ENCODE measurements at regions not wholly inside any gene's neighbourhood (a gene's known extent, or its start where the extent isn't known, plus 50 kb on each side); places are given as distances from the start of the nearest gene placed in this dataset.
"Not testable (repeated sequence)": the region's sequence is repeated elsewhere in the genome, so short reads cannot be mapped to it uniquely, and the experiment has no call there.

GRCh38 chr5:117604845-117605244, 1030.2 kb upstream of the SEMA6A start:
- DNase-seq = no peak

- DNase-seq = not testable (repeated sequence)
Observed at GRCh38 chr5:117599811-117600210, 1025.2 kb upstream of the SEMA6A start.

GRCh38 chr5:117594166-117594565, 1019.5 kb upstream of the SEMA6A start:
- DNase-seq = no peak

DNA sequence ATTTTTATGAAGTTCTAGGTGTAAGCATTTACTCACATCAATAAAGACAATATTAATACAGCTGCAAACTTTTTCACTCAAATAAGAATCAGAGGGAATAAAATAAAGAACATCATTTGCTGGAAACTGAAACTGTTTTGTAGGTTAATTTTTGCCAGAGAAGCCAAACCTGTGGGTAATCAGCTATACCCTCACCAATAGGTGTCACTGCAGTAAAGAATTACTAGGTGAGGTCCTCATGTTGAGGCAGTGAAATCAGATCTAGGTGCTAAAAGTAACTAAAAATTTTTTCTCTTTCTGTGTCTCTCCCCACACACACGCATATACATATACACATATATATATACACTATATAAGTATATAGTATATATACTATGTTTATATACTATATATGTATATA, 1016.3 kb upstream of the SEMA6A start:
- peak in 1 of 2 experiments; percentile 55 for DNase-seq

GRCh38 chr5:117588611-117589010, 1014.0 kb upstream of the SEMA6A start:
- no peak for DNase-seq

GRCh38 chr5:117587111-117587510, 1012.5 kb upstream of the SEMA6A start:
- DNase-seq = no peak

GRCh38 chr5:117568622-117569021, 994.0 kb upstream of the SEMA6A start:
- no peak for DNase-seq

DNA sequence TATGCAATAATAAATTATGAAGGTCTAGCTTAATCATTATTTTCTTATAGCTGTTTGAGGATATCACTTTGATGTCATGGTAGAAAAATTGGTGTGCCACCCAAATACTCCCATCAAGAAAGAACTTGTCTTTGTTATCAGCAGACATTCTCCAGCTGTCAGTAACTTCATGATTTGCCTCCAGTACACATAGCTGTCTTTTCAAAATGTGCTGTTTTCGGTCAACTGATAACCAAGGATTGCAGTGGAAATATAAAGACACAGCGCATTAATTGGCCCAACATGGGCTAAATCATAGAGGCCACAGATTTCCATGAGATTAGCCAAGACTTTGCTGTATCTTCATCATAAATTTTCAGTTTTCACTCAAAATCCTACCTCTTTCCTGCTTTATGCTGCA, 993.5 kb upstream of the SEMA6A start:
- DNase-seq = no peak

DNA sequence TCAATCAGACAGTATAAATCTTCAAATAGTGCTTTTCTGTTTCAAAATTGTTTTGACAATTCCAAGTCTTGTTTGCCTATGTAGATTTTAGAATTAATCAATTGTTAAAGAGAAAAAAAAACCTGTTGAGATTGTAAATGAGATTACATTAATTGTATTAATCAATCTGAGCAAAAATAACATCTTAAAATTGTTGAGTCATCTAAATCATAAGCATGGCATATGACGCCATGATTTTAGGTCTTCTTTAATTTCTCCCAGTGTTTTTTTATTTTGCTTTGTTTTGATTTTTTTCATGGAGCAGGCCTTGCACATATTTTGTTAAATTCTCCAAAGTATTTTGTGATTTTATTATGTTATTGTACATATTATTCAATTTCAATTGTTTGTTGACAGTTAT, 988.0 kb upstream of the SEMA6A start:
- no peak for DNase-seq

- no peak for DNase-seq
Observed at GRCh38 chr5:117561531-117561930, 986.9 kb upstream of the SEMA6A start.

DNA sequence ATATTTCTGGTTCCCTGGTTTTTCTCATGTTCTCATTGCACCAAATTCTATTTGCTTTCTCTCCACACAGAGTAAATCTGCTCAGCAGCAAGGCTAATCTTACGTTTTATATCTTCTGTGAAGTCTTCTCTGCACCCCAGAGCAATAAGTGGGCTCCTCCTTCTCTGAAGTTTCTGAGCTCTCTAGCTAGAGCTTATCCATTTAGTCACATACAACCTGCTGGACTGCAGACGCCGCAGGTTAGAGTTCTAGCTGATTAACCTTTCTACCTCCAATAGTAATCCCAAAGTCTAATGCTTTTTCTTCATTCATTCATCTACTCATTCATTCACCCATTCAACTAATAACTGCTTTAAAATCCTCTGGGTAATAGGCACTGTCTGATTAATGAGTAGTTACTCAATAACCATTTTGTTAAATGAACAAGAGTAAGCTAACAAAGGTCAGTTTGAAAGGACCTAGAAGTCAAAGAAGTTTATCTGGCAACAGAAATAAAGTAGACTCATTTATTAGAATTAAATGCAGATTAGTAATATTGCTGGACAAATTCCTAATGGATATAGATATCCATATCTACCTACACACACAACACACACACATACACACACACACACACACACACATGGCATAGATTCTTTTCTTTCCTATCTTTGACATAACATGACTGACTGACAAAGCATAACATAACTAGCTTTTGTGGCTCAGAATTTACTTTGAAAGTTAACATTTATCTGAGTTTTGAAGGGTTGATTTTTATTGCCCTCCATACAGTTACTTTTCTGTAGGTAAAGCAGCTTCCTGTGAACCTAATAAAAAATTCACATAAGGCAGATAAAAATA, 984.6 kb upstream of the SEMA6A start:
- DNase-seq = no peak

DNA sequence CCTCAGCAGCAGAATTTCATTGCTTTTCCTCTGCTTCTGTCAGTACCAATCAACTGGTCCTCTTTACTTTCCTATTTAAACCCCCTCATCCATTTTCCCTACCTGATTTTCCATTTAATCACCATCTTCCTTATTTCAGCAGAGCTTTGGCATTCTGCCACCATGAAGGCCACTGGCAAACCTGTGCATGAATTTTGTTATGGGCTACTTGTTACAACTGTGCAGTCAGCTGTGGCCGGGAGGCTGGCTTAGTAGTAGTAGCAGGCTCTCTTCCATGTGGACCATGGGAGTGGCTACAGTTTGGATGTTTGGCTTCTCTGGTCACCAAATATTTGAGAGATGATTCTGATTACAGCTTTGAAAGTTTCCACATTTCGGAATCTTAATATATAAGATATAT, 976.6 kb upstream of the SEMA6A start:
- no peak for DNase-seq

DNA sequence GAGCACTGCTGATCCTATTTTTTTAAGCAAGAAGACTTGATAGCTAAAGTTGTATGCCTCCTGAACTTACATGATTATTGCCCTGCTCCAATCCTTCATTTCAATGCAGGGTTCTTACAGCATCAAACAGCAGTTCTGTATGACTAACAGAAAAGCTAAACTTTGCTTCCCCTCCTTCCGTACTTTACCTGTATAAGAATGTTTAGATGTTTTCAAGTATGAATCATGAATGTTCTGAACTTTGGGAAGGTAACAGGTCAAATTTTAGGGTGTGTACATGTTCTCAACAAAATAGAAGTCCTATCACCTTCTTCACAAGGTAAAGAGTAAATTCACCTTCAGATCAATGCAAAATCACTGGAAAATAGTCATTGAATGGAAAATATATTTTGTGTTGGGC, 972.6 kb upstream of the SEMA6A start:
- no peak for DNase-seq

DNA sequence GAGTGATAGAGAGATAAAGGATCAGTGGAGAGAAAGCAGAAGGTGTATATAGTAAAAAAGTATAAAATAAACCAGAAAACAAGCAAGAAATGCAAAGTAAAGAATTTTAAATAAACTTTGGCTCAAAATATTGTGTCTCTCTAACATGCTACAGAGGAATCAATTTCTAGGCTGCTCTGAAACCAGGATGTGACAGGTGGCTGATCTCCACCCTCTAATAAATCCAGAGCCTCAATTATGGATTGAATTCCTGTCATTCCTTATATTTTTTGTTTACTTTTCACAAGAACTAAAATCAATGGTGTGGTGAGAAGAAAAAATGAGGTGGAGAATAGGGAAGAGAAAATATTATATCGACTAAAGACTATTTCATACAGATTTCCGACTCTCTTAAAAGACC, 965.1 kb upstream of the SEMA6A start:
- DNase-seq = peak in 1 of 2 experiments; percentile 0

- no peak for DNase-seq
Observed at GRCh38 chr5:117533792-117534191, 959.2 kb upstream of the SEMA6A start.

- not testable (repeated sequence) for DNase-seq
Observed at GRCh38 chr5:117533051-117533670, 958.5 kb upstream of the SEMA6A start.

- DNase-seq = no peak
Observed at GRCh38 chr5:117519957-117520500, 945.4 kb upstream of the SEMA6A start.

GRCh38 chr5:117504305-117504704, 929.7 kb upstream of the SEMA6A start:
- no peak for DNase-seq

DNA sequence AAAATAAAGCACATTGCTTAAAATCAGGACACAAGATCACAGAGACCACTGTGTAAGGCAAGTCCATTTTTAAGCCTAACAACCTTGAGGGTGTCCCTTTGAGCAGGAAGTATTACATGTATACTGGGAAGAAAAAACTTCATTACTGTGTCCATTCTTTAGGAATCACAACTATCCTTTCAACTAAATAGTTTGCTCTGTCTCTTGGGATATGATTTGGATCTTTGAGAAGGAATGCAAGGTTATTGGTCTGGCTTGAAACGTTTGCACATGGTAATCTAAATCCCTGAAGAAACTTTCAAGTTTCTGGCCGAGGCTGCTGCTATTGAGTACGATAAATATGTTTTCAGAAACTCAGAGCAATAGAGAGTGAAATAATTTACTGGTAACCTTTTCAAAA, 923.0 kb upstream of the SEMA6A start:
- no peak for DNase-seq

- no peak for DNase-seq
Observed at GRCh38 chr5:117496801-117497200, 922.2 kb upstream of the SEMA6A start.

- no peak for DNase-seq
Observed at GRCh38 chr5:117494188-117494587, 919.6 kb upstream of the SEMA6A start.

- DNase-seq = peak; percentile 57 to 86
Observed at GRCh38 chr5:117488976-117489500, 914.4 kb upstream of the SEMA6A start.

DNA sequence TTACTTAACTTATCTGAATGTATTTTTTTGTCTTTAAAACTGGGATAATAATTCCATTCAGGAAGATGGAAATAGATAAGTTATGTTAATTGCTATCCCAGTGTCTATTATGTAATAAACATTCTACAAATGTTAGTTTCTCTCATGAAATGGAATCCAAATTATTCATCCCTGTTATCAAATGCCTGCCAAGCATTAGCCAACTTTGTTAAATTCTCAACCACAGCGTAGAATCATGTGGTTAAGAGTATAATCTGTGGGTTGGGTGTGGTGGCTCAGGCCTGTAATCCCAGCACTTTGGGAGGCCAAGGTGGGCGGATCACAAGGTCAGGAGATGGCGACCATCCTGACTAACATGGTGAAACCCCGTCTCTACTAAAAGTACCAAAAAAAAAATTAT, 912.9 kb upstream of the SEMA6A start:
- DNase-seq = no peak

DNA sequence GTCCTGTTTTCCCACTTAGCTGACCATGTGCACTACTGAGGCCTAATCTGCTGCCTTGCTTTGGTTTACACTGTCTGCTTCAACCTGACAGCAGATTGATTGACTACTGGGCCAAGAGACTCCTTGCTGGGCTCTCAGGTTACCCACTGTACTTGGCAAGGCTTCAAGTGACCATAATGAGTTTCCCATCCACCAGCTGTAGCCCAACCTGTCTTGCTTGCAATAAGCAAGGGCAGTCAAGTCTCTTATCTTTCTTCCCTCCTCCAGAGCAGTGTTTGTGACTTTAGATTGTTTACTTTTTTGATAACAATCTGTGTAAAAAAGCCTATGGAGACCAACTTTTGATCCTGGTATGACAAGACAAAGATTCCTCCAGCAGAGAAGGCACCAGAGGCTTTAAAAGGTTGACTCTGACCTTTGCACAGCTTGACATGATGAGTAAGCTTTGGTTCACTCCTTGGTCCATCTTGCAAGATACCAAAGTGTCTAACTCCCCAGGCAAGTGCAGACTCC, 912.3 kb upstream of the SEMA6A start:
- peak; percentile 92 to 97 for DNase-seq
